ENCODE measurements at regions not wholly inside any gene's neighbourhood (a gene's known extent, or its start where the extent isn't known, plus 50 kb on each side); places are given as distances from the start of the nearest gene placed in this dataset.

- Mint-ChIP-seq H3K27me3 (ENCODE audit: low read depth, poor library complexity) (peaks cover 4% of the 10 kb centered on the region), H3K4me3 (no peak overlapping the region), H3K4me1 (peaks cover 5% of the 10 kb centered on the region), H3K27ac (no peak overlapping the region), H3K36me3 (ENCODE audit: low read depth) (no peaks in the 10 kb centered on the region), H3K9me3 (no peaks in the 10 kb centered on the region)
- TF ChIP-seq CTCF (IDR thresholded peaks at IDR 0.05) = no peak
- DNase-seq = no peak
Measured at GRCh38 chr1:98172578-98172977, 251.7 kb upstream of the DPYD start.

GRCh38 chr1:98172022-98172421 is 251.2 kb upstream of the DPYD start:
- Mint-ChIP-seq H3K4me3 (no peak overlapping the region), H3K27me3 (ENCODE audit: low read depth, poor library complexity) (peaks cover 4% of the 10 kb centered on the region), H3K4me1 (peaks cover 5% of the 10 kb centered on the region), H3K27ac (no peak overlapping the region), H3K9me3 (no peaks in the 10 kb centered on the region), H3K36me3 (ENCODE audit: low read depth) (no peaks in the 10 kb centered on the region)
- TF ChIP-seq CTCF (IDR thresholded peaks at IDR 0.05) = no peak
- DNase-seq = no peak

GRCh38 chr1:98164509-98164908 is 243.7 kb upstream of the DPYD start:
- Mint-ChIP-seq H3K9me3 (no peaks in the 10 kb centered on the region), H3K27me3 (ENCODE audit: low read depth, poor library complexity) (no peaks in the 10 kb centered on the region), H3K27ac (no peak overlapping the region), H3K4me3 (no peak overlapping the region), H3K36me3 (ENCODE audit: low read depth) (no peaks in the 10 kb centered on the region), H3K4me1 (no peaks in the 10 kb centered on the region)
- no peak for DNase-seq
- TF ChIP-seq CTCF (IDR thresholded peaks at IDR 0.05) = no peak

- H3K27ac Mint-ChIP-seq = no peak overlapping the region
- H3K36me3 Mint-ChIP-seq (ENCODE audit: low read depth) = no peaks in the 10 kb centered on the region
- no peak for DNase-seq
- no peaks in the 10 kb centered on the region for H3K4me1 Mint-ChIP-seq
- H3K27me3 Mint-ChIP-seq (ENCODE audit: low read depth, poor library complexity) = no peaks in the 10 kb centered on the region
- no peak overlapping the region for H3K4me3 Mint-ChIP-seq
- no peak for TF ChIP-seq CTCF (IDR thresholded peaks at IDR 0.05)
- peaks cover 17% of the 10 kb centered on the region for H3K9me3 Mint-ChIP-seq
Measured at GRCh38 chr1:98157524-98158313, 236.9 kb upstream of the DPYD start.

GRCh38 chr1:98147280-98147679 is 226.4 kb upstream of the DPYD start:
- Mint-ChIP-seq H3K4me1 (no peaks in the 10 kb centered on the region), H3K4me3 (no peak overlapping the region), H3K27me3 (ENCODE audit: low read depth, poor library complexity) (no peaks in the 10 kb centered on the region), H3K9me3 (peaks cover 10% of the 10 kb centered on the region), H3K36me3 (ENCODE audit: low read depth) (no peaks in the 10 kb centered on the region), H3K27ac (no peak overlapping the region)
- DNase-seq = no peak
- TF ChIP-seq CTCF (IDR thresholded peaks at IDR 0.05) = no peak

- no peaks in the 10 kb centered on the region for H3K27me3 Mint-ChIP-seq (ENCODE audit: low read depth, poor library complexity)
- H3K4me1 Mint-ChIP-seq = no peaks in the 10 kb centered on the region
- no peaks in the 10 kb centered on the region for H3K36me3 Mint-ChIP-seq (ENCODE audit: low read depth)
- H3K9me3 Mint-ChIP-seq = no peaks in the 10 kb centered on the region
- no peak overlapping the region for H3K4me3 Mint-ChIP-seq
- no peak for TF ChIP-seq CTCF (IDR thresholded peaks at IDR 0.05)
- no peak overlapping the region for H3K27ac Mint-ChIP-seq
- DNase-seq = no peak
Measured at GRCh38 chr1:98145655-98146054, 224.8 kb upstream of the DPYD start.
